ENCODE measurements at regions not wholly inside any gene's neighbourhood (a gene's known extent, or its start where the extent isn't known, plus 50 kb on each side); places are given as distances from the start of the nearest gene placed in this dataset.
"Not testable (repeated sequence)": the region's sequence is repeated elsewhere in the genome, so short reads cannot be mapped to it uniquely, and the experiment has no call there.

- DNase-seq, result no peak
These were observed 91.1 kb downstream of the NIBAN1 start for GRCh38 chr1:184882957-184883815.

- no peak for DNase-seq
These were observed 92.1 kb downstream of the NIBAN1 start for GRCh38 chr1:184881941-184882913.

- no peak for DNase-seq
These were observed 94.3 kb downstream of the NIBAN1 start for GRCh38 chr1:184879876-184880557.

GRCh38 chr1:184878602-184879001, 95.7 kb downstream of the NIBAN1 start:
- DNase-seq, result no peak

- DNase-seq, result no peak
These were observed 96.3 kb downstream of the NIBAN1 start for GRCh38 chr1:184878002-184878401.

- DNase-seq, result not testable (repeated sequence)
These were observed 98.3 kb downstream of the NIBAN1 start for GRCh38 chr1:184876015-184876414.

GRCh38 chr1:184875218-184875617, 99.1 kb downstream of the NIBAN1 start:
- DNase-seq, result no peak

GRCh38 chr1:184870319-184870718, 104.0 kb downstream of the NIBAN1 start:
- DNase-seq, result no peak

GRCh38 chr1:184867866-184868689, 106.2 kb downstream of the NIBAN1 start:
- no peak for DNase-seq

- no peak for DNase-seq
These were observed 107.1 kb downstream of the NIBAN1 start for GRCh38 chr1:184866991-184867788.

- no peak for DNase-seq
These were observed 107.7 kb downstream of the NIBAN1 start for GRCh38 chr1:184866586-184866985.

- DNase-seq, result no peak
These were observed 108.5 kb downstream of the NIBAN1 start for GRCh38 chr1:184865831-184866230.

- no peak for DNase-seq
These were observed 107.2 kb upstream of the EDEM3 start for GRCh38 chr1:184861755-184862336.

GRCh38 chr1:184860985-184861754, 106.5 kb upstream of the EDEM3 start:
- DNase-seq, result peak; percentile 70

GRCh38 chr1:184860535-184860934, 105.9 kb upstream of the EDEM3 start:
- DNase-seq, result no peak

GRCh38 chr1:184859381-184860105, 104.9 kb upstream of the EDEM3 start:
- DNase-seq, result no peak

GRCh38 chr1:184858288-184858687, 103.6 kb upstream of the EDEM3 start:
- DNase-seq, result no peak

GRCh38 chr1:184854496-184855140, 100.0 kb upstream of the EDEM3 start:
- DNase-seq, result peak; percentile 34

- DNase-seq, result no peak
These were observed 99.4 kb upstream of the EDEM3 start for GRCh38 chr1:184854036-184854435.
